Keratinocyte (primary cell): ENCODE measurements at regions not wholly inside any gene's neighbourhood (a gene's known extent, or its start where the extent isn't known, plus 50 kb on each side); places are given as distances from the start of the nearest gene placed in this dataset.

Experiments used
- CTCF ChIP-seq, 3 experiments: IDR thresholded peaks in 1 of 3; conservative IDR thresholded peaks in 1 of 3; optimal IDR thresholded peaks in 1 of 3; 2 replicates in 2 of 3; 3 replicates in 1 of 3; pipeline versions ENCODE3 to v1.5.1; 2011; ENCODE audit warnings: low read length in 3 of 3, mild to moderate bottlenecking in 3 of 3, moderate library complexity in 2 of 3, control low read depth in 1 of 3, inconsistent platforms in 1 of 3; ENCODE audit not compliant: insufficient read depth in 2 of 3; ENCODE audit errors: extremely low read depth in 1 of 3
- EZH2 ChIP-seq: IDR thresholded peaks from one replicate; pipeline ENCODE4 v1.6.1; 2012; ENCODE audit warnings: inconsistent platforms, mild to moderate bottlenecking, low read length, moderate library complexity

GRCh38 chr4:32841217-32841616, 2121.0 kb downstream of the PCDH7 start:
- no peak for TF ChIP-seq CTCF (optimal IDR thresholded peaks at IDR 0.05 in 1 of 3, IDR thresholded peaks at IDR 0.05 in 1 of 3, conservative IDR thresholded peaks at IDR 0.05 in 1 of 3; ENCODE audit: extremely low read depth in 1 of 3, insufficient read depth in 2 of 3, low read length in 3 of 3)
- no peak for TF ChIP-seq EZH2
